Body of pancreas (tissue), 4 donors: ENCODE measurements at regions not wholly inside any gene's neighbourhood (a gene's known extent, or its start where the extent isn't known, plus 50 kb on each side); places are given as distances from the start of the nearest gene placed in this dataset.

Source experiments
- POLR2A ChIP-seq, 3 donors: fragments of 450-650 bp; IDR thresholded peaks; one replicate each; pipeline ENCODE4 v1.6.1; 2016; ENCODE audit warnings: antibody characterized with exemption in 3 of 3, mild to moderate bottlenecking in 2 of 3
- TF ChIP-seq, protein P1 (sequence below), 7 experiments: fragments of 450-650 bp in 4 of 7; fragments of 200-600 bp in 3 of 7; sonication (generic) in 3 of 7; IDR thresholded peaks; one replicate each; pipeline ENCODE4 v1.5.1; 2016 to 2019; ENCODE audit warnings: antibody characterized with exemption in 7 of 7

DNA sequence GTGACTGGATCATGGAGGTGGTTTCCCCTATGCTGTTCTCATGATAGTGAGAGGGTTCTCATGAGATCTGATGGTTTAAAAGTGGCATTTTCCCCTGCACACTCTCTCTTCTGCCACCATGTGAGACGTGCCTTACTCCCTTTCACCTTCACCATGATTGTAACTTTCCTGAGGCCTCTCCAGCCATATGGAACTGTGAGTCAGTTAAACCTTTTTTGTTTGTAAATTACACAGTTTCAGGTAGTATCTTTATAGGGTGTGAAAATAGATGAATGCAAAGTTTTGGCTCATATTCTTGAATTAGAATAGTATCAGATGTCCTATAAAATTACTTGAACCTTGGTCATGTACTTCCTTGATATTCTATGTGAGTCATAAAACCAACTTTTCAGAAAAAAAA is 252.1 kb upstream of the TMEM229A start:
- TF ChIP-seq, protein P1, sequence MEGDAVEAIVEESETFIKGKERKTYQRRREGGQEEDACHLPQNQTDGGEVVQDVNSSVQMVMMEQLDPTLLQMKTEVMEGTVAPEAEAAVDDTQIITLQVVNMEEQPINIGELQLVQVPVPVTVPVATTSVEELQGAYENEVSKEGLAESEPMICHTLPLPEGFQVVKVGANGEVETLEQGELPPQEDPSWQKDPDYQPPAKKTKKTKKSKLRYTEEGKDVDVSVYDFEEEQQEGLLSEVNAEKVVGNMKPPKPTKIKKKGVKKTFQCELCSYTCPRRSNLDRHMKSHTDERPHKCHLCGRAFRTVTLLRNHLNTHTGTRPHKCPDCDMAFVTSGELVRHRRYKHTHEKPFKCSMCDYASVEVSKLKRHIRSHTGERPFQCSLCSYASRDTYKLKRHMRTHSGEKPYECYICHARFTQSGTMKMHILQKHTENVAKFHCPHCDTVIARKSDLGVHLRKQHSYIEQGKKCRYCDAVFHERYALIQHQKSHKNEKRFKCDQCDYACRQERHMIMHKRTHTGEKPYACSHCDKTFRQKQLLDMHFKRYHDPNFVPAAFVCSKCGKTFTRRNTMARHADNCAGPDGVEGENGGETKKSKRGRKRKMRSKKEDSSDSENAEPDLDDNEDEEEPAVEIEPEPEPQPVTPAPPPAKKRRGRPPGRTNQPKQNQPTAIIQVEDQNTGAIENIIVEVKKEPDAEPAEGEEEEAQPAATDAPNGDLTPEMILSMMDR (IDR thresholded peaks at IDR 0.05): no peak
- no peak for TF ChIP-seq POLR2A (IDR thresholded peaks at IDR 0.05)
